GM12878 (cell line): ENCODE measurements at regions not wholly inside any gene's neighbourhood (a gene's known extent, or its start where the extent isn't known, plus 50 kb on each side); places are given as distances from the start of the nearest gene placed in this dataset.

Experiments used
- ATAC-seq: fragments of 200-7000 bp; cut with Tn5 transposase; 3 replicates; pipeline ENCODE4 v1.9.1; 2020; ENCODE audit warnings: mild to moderate bottlenecking, moderate library complexity
- BruUV-seq: library from RNA; stranded (reverse); fragments of 400-500 nt; replicated peaks from 2 replicates; lab custom pipeline; 2021; lab: Mats Ljungman, UMichigan
- CTCF ChIA-PET: fragments of 300-600 bp; sonication (Branson Sonifier 250); formaldehyde crosslinking; extraction: SDS; loops from one replicate; lab custom pipeline; 2021; ENCODE audit warnings: inconsistent platforms; lab: Yijun Ruan, JAX
- POLR2A ChIA-PET: fragments of 350-600 bp; formaldehyde crosslinking; extraction: SDS; loops from one replicate; lab custom pipeline; 2021; ENCODE audit warnings: inconsistent platforms; lab: Charles Lee
- RAD21 ChIA-PET: fragments of 300-600 bp; sonication (Branson Sonifier 250); formaldehyde crosslinking; loops from one replicate; lab custom pipeline; 2023; ENCODE audit warnings: antibody characterized with exemption; ENCODE audit not compliant: unreplicated experiment; lab: Charles Lee
- SMC1A ChIA-PET: fragments of 300-600 bp; sonication (Branson Sonifier 250); formaldehyde crosslinking; loops from one replicate; lab custom pipeline; 2023; ENCODE audit not compliant: unreplicated experiment, uncharacterized antibody; lab: Charles Lee
- DNase-seq: peaks from one replicate; pipeline ENCODE4 v3.0.0-alpha.2; 2011; ENCODE audit warnings: low read depth, low spot score
- FAIRE-seq: peaks from 3 replicates; lab custom pipeline; 2011; peaks lifted over from hg19 to GRCh38; lab: Jason Lieb, UNC
- H2AFZ ChIP-seq: 2 replicates; pipeline ENCODE4 v1.6.0; 2011; ENCODE audit warnings: low read depth, low read length, control low read depth; ENCODE audit not compliant: control insufficient read depth
- H3K27ac ChIP-seq: 2 replicates; pipeline ENCODE4 v1.5.1; 2011; ENCODE audit warnings: control low read depth; ENCODE audit not compliant: control insufficient read depth, insufficient read depth
- H3K27me3 ChIP-seq, 2 experiments: replicated peaks in 1 of 2; 2 replicates each; pipeline versions ENCODE4 v1.6.0 to v1.6.1; 2011; ENCODE audit warnings: low read length in 1 of 2; ENCODE audit not compliant: control insufficient read depth in 2 of 2, insufficient read depth in 2 of 2
- H3K36me3 ChIP-seq, 2 experiments: 2 replicates each; pipeline ENCODE4 v1.5.1; 2011; ENCODE audit warnings: low read length in 1 of 2; ENCODE audit not compliant: control insufficient read depth in 2 of 2, insufficient read depth in 2 of 2
- H3K4me1 ChIP-seq: 2 replicates; pipeline ENCODE4 v1.6.1; 2011; ENCODE audit warnings: mild to moderate bottlenecking, low read length, moderate library complexity, mixed read lengths; ENCODE audit not compliant: control insufficient read depth, insufficient read depth
- H3K4me2 ChIP-seq: 2 replicates; pipeline ENCODE4 v1.6.0; 2011; ENCODE audit warnings: control low read depth; ENCODE audit not compliant: control insufficient read depth, insufficient read depth
- H3K4me3 ChIP-seq: fragments of 200-600 bp; sonication (generic); 2 replicates; pipeline ENCODE4 v1.5.1; 2016
- H3K79me2 ChIP-seq: 2 replicates; pipeline ENCODE4 v1.6.0; 2011; ENCODE audit warnings: low read length; ENCODE audit not compliant: control insufficient read depth, insufficient read depth
- H3K9ac ChIP-seq: 2 replicates; pipeline ENCODE4 v1.8.0; 2011; ENCODE audit warnings: low read length, control low read depth, mixed read lengths; ENCODE audit not compliant: control insufficient read depth, insufficient read depth
- H3K9me3 ChIP-seq: replicated peaks from 3 replicates; pipeline ENCODE4 v1.5.1; 2011; ENCODE audit warnings: mild to moderate bottlenecking, low read length; ENCODE audit not compliant: control insufficient read depth, insufficient read depth
- H4K20me1 ChIP-seq: 2 replicates; pipeline ENCODE4 v1.6.0; 2011; ENCODE audit not compliant: control insufficient read depth, insufficient read depth
- BACH1 ChIP-seq: fragments of 450-650 bp; IDR thresholded peaks from 2 replicates; pipeline ENCODE4 v1.6.1; 2017; ENCODE audit warnings: mild to moderate bottlenecking, borderline replicate concordance
- CHD1 ChIP-seq: IDR thresholded peaks from 2 replicates; pipeline ENCODE4 v1.6.1; 2012; ENCODE audit warnings: low read depth, low read length, improper control_type of control experiment
- CREM ChIP-seq: IDR thresholded peaks from 2 replicates; pipeline ENCODE4 v1.6.1; 2014; ENCODE audit warnings: antibody characterized with exemption, low read depth
- CTCF ChIP-seq, 3 experiments: IDR thresholded peaks in 2 of 3; conservative IDR thresholded peaks in 1 of 3; 2 replicates each; pipeline ENCODE4 v1.5.1; 2011; ENCODE audit warnings: low read depth in 3 of 3, low read length in 3 of 3, mild to moderate bottlenecking in 3 of 3, control low read depth in 2 of 3, moderate library complexity in 2 of 3, inconsistent platforms in 1 of 3, mixed read lengths in 1 of 3; ENCODE audit not compliant: control insufficient read depth in 2 of 3, insufficient read depth in 1 of 3; ENCODE audit errors: extremely low read depth in 1 of 3
- HSF1 ChIP-seq: fragments of 150-350 bp; IDR thresholded peaks from 2 replicates; pipeline ENCODE4 v1.6.1; 2014; ENCODE audit warnings: mild to moderate bottlenecking, low read depth, low read length
- IKZF2 ChIP-seq, 2 experiments: fragments of 450-650 bp; IDR thresholded peaks; 2 replicates each; pipeline ENCODE4 v1.6.1; 2017; ENCODE audit warnings: mild to moderate bottlenecking in 2 of 2, moderate library complexity in 2 of 2
- KDM1A ChIP-seq: fragments of 200-600 bp; sonication (generic); IDR thresholded peaks from 2 replicates; pipeline ENCODE4 v1.6.1; 2016; ENCODE audit warnings: borderline replicate concordance
- KLF5 ChIP-seq: fragments of 450-650 bp; IDR thresholded peaks from 2 replicates; pipeline ENCODE4 v1.6.1; 2014; ENCODE audit warnings: mild to moderate bottlenecking; ENCODE audit not compliant: partially characterized antibody
- MYB ChIP-seq: fragments of 150-350 bp; IDR thresholded peaks from 2 replicates; pipeline ENCODE4 v1.6.1; 2014; ENCODE audit warnings: mild to moderate bottlenecking, low read depth, low read length, borderline replicate concordance
- NR2F1 ChIP-seq: fragments of 450-650 bp; conservative IDR thresholded peaks from 2 replicates; pipeline ENCODE4 v1.6.1; 2017; ENCODE audit warnings: mild to moderate bottlenecking
- NRF1 ChIP-seq: conservative IDR thresholded peaks from 2 replicates; pipeline ENCODE4 v1.6.1; 2011; ENCODE audit warnings: mild to moderate bottlenecking, low read depth, low read length, improper control_type of control experiment
- RELA ChIP-seq: fragments of 450-650 bp; IDR thresholded peaks from 2 replicates; pipeline ENCODE4 v1.8.0; 2014; ENCODE audit warnings: borderline replicate concordance; ENCODE audit not compliant: partially characterized antibody
- SKIL ChIP-seq: fragments of 450-650 bp; IDR thresholded peaks from 2 replicates; pipeline ENCODE4 v1.6.1; 2017; ENCODE audit warnings: mild to moderate bottlenecking, low read depth, inconsistent platforms; ENCODE audit not compliant: poor library complexity, severe bottlenecking
- SUPT20H ChIP-seq: IDR thresholded peaks from 2 replicates; pipeline ENCODE4 v1.6.1; 2011; ENCODE audit warnings: low read depth, mild to moderate bottlenecking, low read length, moderate library complexity, borderline replicate concordance; ENCODE audit not compliant: control insufficient read depth
- TCF7 ChIP-seq: IDR thresholded peaks from 2 replicates; pipeline ENCODE4 v1.6.1; 2014; ENCODE audit warnings: antibody characterized with exemption, borderline replicate concordance
- USF1 ChIP-seq: IDR thresholded peaks from 2 replicates; pipeline ENCODE4 v1.6.1; 2011; ENCODE audit warnings: borderline replicate concordance, low read depth, mild to moderate bottlenecking, moderate library complexity, mixed read lengths, low read length; ENCODE audit not compliant: insufficient read depth; ENCODE audit errors: extremely low read length
- WRNIP1 ChIP-seq: IDR thresholded peaks from 2 replicates; pipeline ENCODE4 v1.6.1; 2011; ENCODE audit warnings: low read depth, low read length, improper control_type of control experiment, borderline replicate concordance
- WGBS: methylation state at CpG from one replicate; pipeline ENCODE4 v1.1.6; 2016; ENCODE audit warnings: low lambda C conversion rate; ENCODE audit not compliant: insufficient replicate concordance, insufficient coverage; ENCODE audit errors: missing lambda C conversion rate; 5-methylcytosine and 5-hydroxymethylcytosine counted together
- in situ Hi-C: fragments of 300-500 bp; cut with MboI; formaldehyde crosslinking; loops from 9 replicates; pipeline ENCODE4 v1.14.3; 2018; ENCODE audit warnings: mixed read lengths
- intact Hi-C: fragments of 100-400 bp; cut with micrococcal nuclease; formaldehyde crosslinking; loops from one replicate; pipeline ENCODE4 v1.14.2; 2022; ENCODE audit not compliant: unreplicated experiment

- Histone ChIP-seq H3K27me3 (no peaks in the 10 kb centered on the region), H3K27ac (no peak overlapping the region), H3K9ac (no peak overlapping the region), H3K9me3 (no peaks in the 10 kb centered on the region; the same call in 2 of the 3 replicates), H3K36me3 (no peaks in the 10 kb centered on the region), H3K79me2 (no peaks in the 10 kb centered on the region), H4K20me1 (no peaks in the 10 kb centered on the region), H2AFZ (no peak overlapping the region), H3K4me1 (no peaks in the 10 kb centered on the region), H3K4me2 (no peak overlapping the region), H3K4me3 (no peak overlapping the region)
- ChIA-PET CTCF (no interaction called here), POLR2A (no interaction called here), SMC1A (no interaction called here), RAD21 (no interaction called here)
- intact Hi-C loops (no loop called here), in situ Hi-C loops (no loop called here)
- DNase-seq (no peak), FAIRE-seq (no peak), ATAC-seq (no peak)
- BruUV-seq, result no TSS peak
- 0% methylated on average over 1 of the region's 1 CpG for WGBS
- TF ChIP-seq RELA (no peak), MYB (no peak), CTCF (IDR thresholded peaks at IDR 0.05 in 2 of 3, conservative IDR thresholded peaks at IDR 0.05 in 1 of 3; ENCODE audit: control insufficient read depth in 2 of 3, extremely low read depth in 1 of 3, insufficient read depth in 1 of 3, low read depth in 3 of 3, low read length in 3 of 3) (no peak), KDM1A (no peak), NRF1 (no peak), KLF5 (no peak), WRNIP1 (no peak), TCF7 (no peak), CHD1 (no peak), HSF1 (no peak), CREM (no peak), NR2F1 (no peak), SKIL (no peak), BACH1 (no peak), IKZF2 (IDR thresholded peaks at IDR 0.05) (no peak), SUPT20H (no peak), USF1 (no peak)
Observed at GRCh38 chr6:93703431-93703830, 284.1 kb upstream of the EPHA7 start.
